Hematopoietic multipotent progenitor cell treated with erythropoietin and hydrocortisone succinate and interleukin-3 and kit ligand, for 15 days (in vitro differentiated cells): ENCODE measurements at regions not wholly inside any gene's neighbourhood (a gene's known extent, or its start where the extent isn't known, plus 50 kb on each side); places are given as distances from the start of the nearest gene placed in this dataset.

ENCODE experiments used
- DNase-seq: peaks from one replicate; pipeline ENCODE4 v3.0.0-alpha.2; 2015; ENCODE audit warnings: low spot score

- no peak for DNase-seq
Measured at GRCh38 chr11:116114198-116114651, 610.0 kb upstream of the CADM1 start.

GRCh38 chr11:116112087-116112935 lies 608.1 kb upstream of the CADM1 start:
- DNase-seq, result no peak

GRCh38 chr11:116111546-116111945 lies 607.3 kb upstream of the CADM1 start:
- DNase-seq, result no peak

- no peak for DNase-seq
Measured at GRCh38 chr11:116110802-116111201, 606.6 kb upstream of the CADM1 start.

GRCh38 chr11:116110356-116110755 lies 606.1 kb upstream of the CADM1 start:
- no peak for DNase-seq

- DNase-seq, result no peak
Measured at GRCh38 chr11:116109228-116109627, 605.0 kb upstream of the CADM1 start.

- no peak for DNase-seq
Measured at GRCh38 chr11:116108161-116108560, 603.9 kb upstream of the CADM1 start.

- no peak for DNase-seq
Measured at GRCh38 chr11:116107229-116107628, 603.0 kb upstream of the CADM1 start.

- DNase-seq, result no peak
Measured at GRCh38 chr11:116104498-116105174, 600.4 kb upstream of the CADM1 start.

- no peak for DNase-seq
Measured at GRCh38 chr11:116101902-116102301, 597.7 kb upstream of the CADM1 start.

- DNase-seq, result no peak
Measured at GRCh38 chr11:116100016-116100415, 595.8 kb upstream of the CADM1 start.

- no peak for DNase-seq
Measured at GRCh38 chr11:116099541-116099940, 595.3 kb upstream of the CADM1 start.

GRCh38 chr11:116096272-116096995 lies 592.2 kb upstream of the CADM1 start:
- no peak for DNase-seq

- DNase-seq, result no peak
Measured at GRCh38 chr11:116093481-116094270, 589.5 kb upstream of the CADM1 start.

GRCh38 chr11:116093065-116093464 lies 588.9 kb upstream of the CADM1 start:
- DNase-seq, result no peak

GRCh38 chr11:116086426-116086825 lies 582.2 kb upstream of the CADM1 start:
- DNase-seq, result no peak

- DNase-seq, result no peak
Measured at GRCh38 chr11:116085031-116085635, 580.9 kb upstream of the CADM1 start.

- no peak for DNase-seq
Measured at GRCh38 chr11:116084511-116084910, 580.3 kb upstream of the CADM1 start.

- no peak for DNase-seq
Measured at GRCh38 chr11:116082256-116082655, 578.0 kb upstream of the CADM1 start.

- no peak for DNase-seq
Measured at GRCh38 chr11:116079580-116079979, 575.4 kb upstream of the CADM1 start.

GRCh38 chr11:116078101-116078591 lies 573.9 kb upstream of the CADM1 start:
- no peak for DNase-seq
